ENCODE measurements at regions not wholly inside any gene's neighbourhood (a gene's known extent, or its start where the extent isn't known, plus 50 kb on each side); places are given as distances from the start of the nearest gene placed in this dataset.

- TF ChIP-seq, protein P1, sequence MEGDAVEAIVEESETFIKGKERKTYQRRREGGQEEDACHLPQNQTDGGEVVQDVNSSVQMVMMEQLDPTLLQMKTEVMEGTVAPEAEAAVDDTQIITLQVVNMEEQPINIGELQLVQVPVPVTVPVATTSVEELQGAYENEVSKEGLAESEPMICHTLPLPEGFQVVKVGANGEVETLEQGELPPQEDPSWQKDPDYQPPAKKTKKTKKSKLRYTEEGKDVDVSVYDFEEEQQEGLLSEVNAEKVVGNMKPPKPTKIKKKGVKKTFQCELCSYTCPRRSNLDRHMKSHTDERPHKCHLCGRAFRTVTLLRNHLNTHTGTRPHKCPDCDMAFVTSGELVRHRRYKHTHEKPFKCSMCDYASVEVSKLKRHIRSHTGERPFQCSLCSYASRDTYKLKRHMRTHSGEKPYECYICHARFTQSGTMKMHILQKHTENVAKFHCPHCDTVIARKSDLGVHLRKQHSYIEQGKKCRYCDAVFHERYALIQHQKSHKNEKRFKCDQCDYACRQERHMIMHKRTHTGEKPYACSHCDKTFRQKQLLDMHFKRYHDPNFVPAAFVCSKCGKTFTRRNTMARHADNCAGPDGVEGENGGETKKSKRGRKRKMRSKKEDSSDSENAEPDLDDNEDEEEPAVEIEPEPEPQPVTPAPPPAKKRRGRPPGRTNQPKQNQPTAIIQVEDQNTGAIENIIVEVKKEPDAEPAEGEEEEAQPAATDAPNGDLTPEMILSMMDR (IDR thresholded peaks at IDR 0.05) = no peak
- TF ChIP-seq POLR2A (IDR thresholded peaks at IDR 0.05) = no peak
Measured at GRCh38 chr10:129042776-129043595, 424.1 kb upstream of the MGMT start.

Data from lower leg skin (tissue), 3 donors.